ENCODE measurements at regions not wholly inside any gene's neighbourhood (a gene's known extent, or its start where the extent isn't known, plus 50 kb on each side); places are given as distances from the start of the nearest gene placed in this dataset.

DNA sequence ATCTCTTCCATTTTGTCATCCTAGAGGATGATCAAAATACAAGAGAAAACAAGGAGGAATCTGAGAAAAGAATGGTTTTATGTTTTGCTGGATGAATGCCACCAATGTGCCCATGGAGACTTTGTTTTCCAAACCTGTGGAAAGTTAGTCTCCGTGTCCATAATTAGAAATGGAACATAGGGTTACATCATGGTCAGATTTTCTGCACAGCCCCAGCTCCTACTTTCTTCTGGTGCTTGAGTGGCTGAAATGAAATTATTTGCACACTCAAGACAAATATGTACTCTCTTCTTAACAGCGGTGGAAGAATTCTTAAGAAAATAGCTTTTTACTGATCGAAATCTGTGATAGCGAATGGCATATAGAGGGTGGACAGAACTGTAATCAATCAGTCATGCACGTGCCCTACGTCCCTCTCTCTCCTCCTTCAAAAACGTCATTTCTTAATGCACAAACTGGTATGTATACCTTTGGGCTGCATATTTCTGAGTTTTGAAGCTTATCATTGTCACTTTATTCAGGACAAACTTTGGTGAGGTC lies 825.2 kb downstream of the AACS start:
- Histone ChIP-seq H3K36me3 (ENCODE audit: control insufficient read depth in 2 of 2, insufficient read depth in 2 of 2, low read length in 2 of 2) (no peaks in the 10 kb centered on the region), H3K4me1 (ENCODE audit: control insufficient read depth in 2 of 2, insufficient read depth in 2 of 2, low read length in 2 of 2) (no peaks in the 10 kb centered on the region), H3K27me3 (ENCODE audit: control insufficient read depth in 2 of 2, insufficient read depth in 2 of 2, low read length in 2 of 2) (no peaks in the 10 kb centered on the region), H3K4me3 (ENCODE audit: low read length in 2 of 2) (no peak overlapping the region), H3K27ac (ENCODE audit: low read depth in 2 of 2, low read length in 2 of 2) (no peak overlapping the region), H3K9me3 (ENCODE audit: control insufficient read depth in 2 of 2, low read length in 2 of 2) (no peaks in the 10 kb centered on the region), H3K9ac (ENCODE audit: low read depth in 1 of 2, low read length in 2 of 2) (no peak overlapping the region)

DNA sequence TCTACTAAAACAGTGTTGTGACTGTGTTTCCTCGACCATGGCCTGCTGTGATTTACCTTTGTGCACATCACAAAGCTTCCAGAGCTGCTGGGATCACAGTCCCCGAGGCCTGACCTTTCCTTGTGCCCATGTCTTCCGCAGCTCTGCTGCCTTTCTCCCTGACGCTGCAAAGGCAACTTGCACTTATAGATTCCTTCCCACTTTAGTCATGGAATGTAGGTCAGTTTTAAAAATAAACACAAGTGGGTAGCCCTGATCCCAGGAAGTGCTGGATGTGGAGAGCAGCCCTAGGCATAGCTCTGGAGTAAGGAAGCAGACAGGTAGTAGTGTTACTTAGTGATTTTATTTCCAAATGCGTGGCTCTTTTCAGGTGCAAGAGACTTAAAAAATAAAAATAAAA lies 825.7 kb downstream of the AACS start:
- Histone ChIP-seq H3K4me3 (ENCODE audit: low read length in 2 of 2) (no peak overlapping the region), H3K36me3 (ENCODE audit: control insufficient read depth in 2 of 2, insufficient read depth in 2 of 2, low read length in 2 of 2) (no peaks in the 10 kb centered on the region), H3K4me1 (ENCODE audit: control insufficient read depth in 2 of 2, insufficient read depth in 2 of 2, low read length in 2 of 2) (no peaks in the 10 kb centered on the region), H3K9ac (ENCODE audit: low read depth in 1 of 2, low read length in 2 of 2) (no peak overlapping the region), H3K9me3 (ENCODE audit: control insufficient read depth in 2 of 2, low read length in 2 of 2) (no peaks in the 10 kb centered on the region), H3K27ac (ENCODE audit: low read depth in 2 of 2, low read length in 2 of 2) (no peak overlapping the region), H3K27me3 (ENCODE audit: control insufficient read depth in 2 of 2, insufficient read depth in 2 of 2, low read length in 2 of 2) (no peaks in the 10 kb centered on the region)

DNA sequence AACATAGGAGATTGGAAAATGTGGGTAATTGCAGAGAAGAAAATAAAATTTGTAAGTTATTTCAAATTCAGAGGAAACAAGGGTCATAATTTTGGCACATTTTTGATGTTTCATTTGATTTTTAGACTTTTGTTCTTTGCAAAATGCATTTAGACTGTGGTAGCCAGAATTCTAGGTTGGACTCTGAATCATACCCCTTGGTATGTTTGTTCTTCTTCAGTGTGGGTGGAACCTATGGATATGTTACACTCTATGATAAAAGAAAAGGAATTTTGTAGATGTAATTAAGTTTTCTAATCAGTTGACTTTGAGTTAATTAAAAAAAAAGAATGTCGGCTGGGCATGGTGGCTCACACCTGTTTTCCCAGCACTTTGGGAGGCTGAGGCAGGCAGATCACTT lies 827.0 kb downstream of the AACS start:
- Histone ChIP-seq H3K9me3 (ENCODE audit: control insufficient read depth in 2 of 2, low read length in 2 of 2) (no peaks in the 10 kb centered on the region), H3K9ac (ENCODE audit: low read depth in 1 of 2, low read length in 2 of 2) (no peak overlapping the region), H3K4me3 (ENCODE audit: low read length in 2 of 2) (no peak overlapping the region), H3K27me3 (ENCODE audit: control insufficient read depth in 2 of 2, insufficient read depth in 2 of 2, low read length in 2 of 2) (no peaks in the 10 kb centered on the region), H3K27ac (ENCODE audit: low read depth in 2 of 2, low read length in 2 of 2) (no peak overlapping the region), H3K36me3 (ENCODE audit: control insufficient read depth in 2 of 2, insufficient read depth in 2 of 2, low read length in 2 of 2) (no peaks in the 10 kb centered on the region), H3K4me1 (ENCODE audit: control insufficient read depth in 2 of 2, insufficient read depth in 2 of 2, low read length in 2 of 2) (no peaks in the 10 kb centered on the region)

DNA sequence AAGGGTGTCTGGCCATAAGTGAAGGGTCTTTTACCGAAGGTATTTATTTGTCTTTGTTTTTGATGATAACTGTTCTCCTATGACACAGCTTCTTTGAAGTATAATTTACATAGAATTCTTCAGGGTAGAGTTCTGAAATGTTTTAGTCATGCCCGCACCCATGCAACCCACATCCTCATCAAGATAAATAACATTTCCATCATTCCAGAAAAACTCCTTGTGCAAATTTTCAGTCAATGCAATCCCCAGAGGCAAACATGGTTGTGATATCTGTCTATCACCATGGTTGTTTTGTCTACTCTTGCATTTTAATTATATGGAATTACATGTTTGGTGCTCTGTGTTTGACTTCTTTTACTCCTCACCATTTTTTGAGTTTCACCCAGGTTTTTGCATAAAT lies 837.8 kb downstream of the AACS start:
- Histone ChIP-seq H3K27me3 (ENCODE audit: control insufficient read depth in 2 of 2, insufficient read depth in 2 of 2, low read length in 2 of 2) (no peaks in the 10 kb centered on the region), H3K9ac (ENCODE audit: low read depth in 1 of 2, low read length in 2 of 2) (no peak overlapping the region), H3K4me3 (ENCODE audit: low read length in 2 of 2) (no peak overlapping the region), H3K4me1 (ENCODE audit: control insufficient read depth in 2 of 2, insufficient read depth in 2 of 2, low read length in 2 of 2) (no peaks in the 10 kb centered on the region), H3K36me3 (ENCODE audit: control insufficient read depth in 2 of 2, insufficient read depth in 2 of 2, low read length in 2 of 2) (no peaks in the 10 kb centered on the region), H3K27ac (ENCODE audit: low read depth in 2 of 2, low read length in 2 of 2) (no peak overlapping the region), H3K9me3 (ENCODE audit: control insufficient read depth in 2 of 2, low read length in 2 of 2) (no peaks in the 10 kb centered on the region)

DNA sequence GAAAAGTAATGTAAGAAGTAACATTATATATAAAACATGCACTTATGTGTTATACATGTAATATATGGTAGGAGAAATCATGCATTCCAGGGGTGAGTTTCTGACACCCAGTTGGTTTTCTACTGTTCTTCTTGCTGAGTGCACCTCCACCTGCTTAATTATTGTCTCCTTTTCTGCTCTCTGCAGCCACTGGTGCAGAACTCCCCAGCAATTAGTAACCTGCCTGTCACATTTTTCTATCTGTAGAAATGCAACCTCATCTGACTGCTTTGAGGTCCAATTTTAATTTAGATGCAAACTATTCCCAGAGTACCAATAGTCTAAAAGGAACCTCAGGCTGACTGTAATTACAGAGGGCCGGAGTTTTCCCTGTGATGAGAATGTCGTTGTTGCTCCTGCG lies 842.1 kb downstream of the AACS start:
- Histone ChIP-seq H3K36me3 (ENCODE audit: control insufficient read depth in 2 of 2, insufficient read depth in 2 of 2, low read length in 2 of 2) (no peaks in the 10 kb centered on the region), H3K9me3 (ENCODE audit: control insufficient read depth in 2 of 2, low read length in 2 of 2) (no peaks in the 10 kb centered on the region), H3K4me1 (ENCODE audit: control insufficient read depth in 2 of 2, insufficient read depth in 2 of 2, low read length in 2 of 2) (no peaks in the 10 kb centered on the region), H3K9ac (ENCODE audit: low read depth in 1 of 2, low read length in 2 of 2) (no peak overlapping the region), H3K4me3 (ENCODE audit: low read length in 2 of 2) (no peak overlapping the region), H3K27ac (ENCODE audit: low read depth in 2 of 2, low read length in 2 of 2) (no peak overlapping the region), H3K27me3 (ENCODE audit: control insufficient read depth in 2 of 2, insufficient read depth in 2 of 2, low read length in 2 of 2) (no peaks in the 10 kb centered on the region)

DNA sequence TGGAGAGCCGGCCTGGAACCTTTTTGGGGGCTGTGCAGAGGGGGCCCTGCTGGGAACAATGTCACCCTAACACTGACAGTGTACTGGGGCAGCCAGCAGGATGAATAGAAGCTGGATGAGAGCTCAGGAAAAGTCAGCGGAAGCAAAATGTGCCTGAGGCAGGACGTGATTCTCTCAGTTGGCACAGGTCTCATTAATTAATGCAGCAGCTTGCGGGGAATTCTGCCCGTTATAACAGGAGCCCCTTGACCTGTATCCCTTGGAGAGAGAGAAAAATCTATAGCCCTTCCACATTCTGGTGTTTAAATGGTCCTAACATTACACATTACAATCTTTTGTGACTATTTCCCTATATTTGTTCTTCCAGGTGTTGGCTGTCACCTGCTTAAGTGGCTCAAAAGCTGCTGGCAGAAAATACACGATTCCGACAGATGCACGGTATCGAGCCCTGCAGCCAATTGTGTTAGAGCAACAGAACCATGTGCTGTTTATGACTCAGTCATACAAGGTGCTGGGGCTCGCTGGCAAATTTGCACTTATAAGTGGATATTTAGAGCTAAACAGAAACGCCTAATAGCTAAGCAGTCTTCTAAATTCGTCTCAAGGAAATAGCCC lies 854.7 kb downstream of the AACS start:
- H3K4me3 ChIP-seq (ENCODE audit: low read length in 2 of 2), result no peak overlapping the region
- H3K9me3 ChIP-seq (ENCODE audit: control insufficient read depth in 2 of 2, low read length in 2 of 2), result peaks cover 0 to 6% of the 10 kb centered on the region in 2 donors
- no peaks in the 10 kb centered on the region for H3K4me1 ChIP-seq (ENCODE audit: control insufficient read depth in 2 of 2, insufficient read depth in 2 of 2, low read length in 2 of 2)
- H3K36me3 ChIP-seq (ENCODE audit: control insufficient read depth in 2 of 2, insufficient read depth in 2 of 2, low read length in 2 of 2), result no peaks in the 10 kb centered on the region
- H3K9ac ChIP-seq (ENCODE audit: low read depth in 1 of 2, low read length in 2 of 2), result no peak overlapping the region
- no peaks in the 10 kb centered on the region for H3K27me3 ChIP-seq (ENCODE audit: control insufficient read depth in 2 of 2, insufficient read depth in 2 of 2, low read length in 2 of 2)
- H3K27ac ChIP-seq (ENCODE audit: low read depth in 2 of 2, low read length in 2 of 2), result no peak overlapping the region

DNA sequence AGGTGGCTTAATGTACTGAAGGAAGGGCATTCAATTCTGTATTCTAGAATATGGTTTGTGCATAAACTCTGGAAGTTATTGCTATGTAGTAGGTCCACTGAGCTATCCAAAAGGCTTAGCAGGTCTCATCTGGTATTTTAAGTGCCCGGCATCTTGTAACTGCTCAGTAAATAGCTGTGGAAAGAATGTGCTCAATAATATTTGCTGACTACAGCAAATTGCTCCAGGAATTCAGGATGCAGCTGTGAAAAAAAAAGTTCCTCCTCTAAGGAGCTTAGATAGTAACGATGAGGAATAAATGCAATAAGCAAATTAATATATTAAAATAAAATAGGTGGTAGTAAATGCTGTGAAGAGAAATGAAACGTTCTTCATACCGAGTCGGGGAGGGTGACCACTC lies 857.1 kb downstream of the AACS start:
- no peaks in the 10 kb centered on the region for H3K36me3 ChIP-seq (ENCODE audit: control insufficient read depth in 2 of 2, insufficient read depth in 2 of 2, low read length in 2 of 2)
- no peak overlapping the region for H3K4me3 ChIP-seq (ENCODE audit: low read length in 2 of 2)
- H3K27ac ChIP-seq (ENCODE audit: low read depth in 2 of 2, low read length in 2 of 2), result no peak overlapping the region
- no peaks in the 10 kb centered on the region for H3K9me3 ChIP-seq (ENCODE audit: control insufficient read depth in 2 of 2, low read length in 2 of 2)
- no peaks in the 10 kb centered on the region for H3K4me1 ChIP-seq (ENCODE audit: control insufficient read depth in 2 of 2, insufficient read depth in 2 of 2, low read length in 2 of 2)
- H3K27me3 ChIP-seq (ENCODE audit: control insufficient read depth in 2 of 2, insufficient read depth in 2 of 2, low read length in 2 of 2), result no peaks in the 10 kb centered on the region
- H3K9ac ChIP-seq (ENCODE audit: low read depth in 1 of 2, low read length in 2 of 2), result no peak overlapping the region

DNA sequence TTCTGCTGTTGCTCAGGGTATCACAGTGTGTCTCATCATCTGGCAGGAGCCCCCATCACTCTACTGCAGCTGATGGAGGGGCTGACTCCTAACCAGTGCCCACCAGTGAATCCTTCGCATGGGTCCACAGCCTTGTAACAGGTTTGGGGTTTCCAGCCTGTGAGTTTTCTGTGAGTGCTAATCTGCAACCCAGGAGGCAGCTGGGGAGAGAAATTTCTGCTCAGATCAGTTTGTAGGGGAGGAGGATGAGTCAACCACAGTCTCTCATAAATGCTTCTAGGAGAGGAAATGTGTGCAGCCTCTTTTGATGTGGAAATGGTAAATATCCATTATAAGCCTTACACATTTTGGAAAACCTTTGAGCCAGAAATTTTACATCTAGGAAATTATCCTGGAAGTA lies 871.3 kb downstream of the AACS start:
- no peaks in the 10 kb centered on the region for H3K27me3 ChIP-seq (ENCODE audit: control insufficient read depth in 2 of 2, insufficient read depth in 2 of 2, low read length in 2 of 2)
- H3K36me3 ChIP-seq (ENCODE audit: control insufficient read depth in 2 of 2, insufficient read depth in 2 of 2, low read length in 2 of 2), result no peaks in the 10 kb centered on the region
- no peak overlapping the region for H3K27ac ChIP-seq (ENCODE audit: low read depth in 2 of 2, low read length in 2 of 2)
- H3K4me1 ChIP-seq (ENCODE audit: control insufficient read depth in 2 of 2, insufficient read depth in 2 of 2, low read length in 2 of 2), result no peaks in the 10 kb centered on the region
- H3K9me3 ChIP-seq (ENCODE audit: control insufficient read depth in 2 of 2, low read length in 2 of 2), result no peaks in the 10 kb centered on the region
- H3K9ac ChIP-seq (ENCODE audit: low read depth in 1 of 2, low read length in 2 of 2), result no peak overlapping the region
- no peak overlapping the region for H3K4me3 ChIP-seq (ENCODE audit: low read length in 2 of 2)

DNA sequence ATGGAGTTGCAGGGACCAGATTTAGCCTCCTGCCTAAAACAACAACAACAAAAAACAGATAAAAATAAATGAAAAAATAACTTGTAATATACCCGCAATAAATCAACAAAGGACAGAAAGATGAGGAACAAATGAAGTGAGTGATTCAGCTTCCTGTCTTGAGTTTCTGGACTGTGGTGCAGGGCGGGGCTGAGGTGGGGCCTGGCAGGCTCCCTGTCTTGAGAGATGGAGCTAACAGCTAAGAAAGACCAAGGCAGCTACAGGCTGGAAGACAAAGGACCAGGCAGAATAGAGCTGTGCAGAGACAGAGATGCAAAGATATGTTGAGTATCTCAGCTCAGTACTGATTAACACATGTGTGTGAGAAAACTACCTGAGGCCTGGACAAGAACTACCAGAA lies 879.2 kb downstream of the AACS start:
- H3K9me3 ChIP-seq (ENCODE audit: control insufficient read depth in 2 of 2, low read length in 2 of 2), result no peaks in the 10 kb centered on the region
- H3K27ac ChIP-seq (ENCODE audit: low read depth in 2 of 2, low read length in 2 of 2), result no peak overlapping the region
- no peak overlapping the region for H3K9ac ChIP-seq (ENCODE audit: low read depth in 1 of 2, low read length in 2 of 2)
- no peaks in the 10 kb centered on the region for H3K36me3 ChIP-seq (ENCODE audit: control insufficient read depth in 2 of 2, insufficient read depth in 2 of 2, low read length in 2 of 2)
- no peak overlapping the region for H3K4me3 ChIP-seq (ENCODE audit: low read length in 2 of 2)
- no peaks in the 10 kb centered on the region for H3K27me3 ChIP-seq (ENCODE audit: control insufficient read depth in 2 of 2, insufficient read depth in 2 of 2, low read length in 2 of 2)
- H3K4me1 ChIP-seq (ENCODE audit: control insufficient read depth in 2 of 2, insufficient read depth in 2 of 2, low read length in 2 of 2), result no peaks in the 10 kb centered on the region

DNA sequence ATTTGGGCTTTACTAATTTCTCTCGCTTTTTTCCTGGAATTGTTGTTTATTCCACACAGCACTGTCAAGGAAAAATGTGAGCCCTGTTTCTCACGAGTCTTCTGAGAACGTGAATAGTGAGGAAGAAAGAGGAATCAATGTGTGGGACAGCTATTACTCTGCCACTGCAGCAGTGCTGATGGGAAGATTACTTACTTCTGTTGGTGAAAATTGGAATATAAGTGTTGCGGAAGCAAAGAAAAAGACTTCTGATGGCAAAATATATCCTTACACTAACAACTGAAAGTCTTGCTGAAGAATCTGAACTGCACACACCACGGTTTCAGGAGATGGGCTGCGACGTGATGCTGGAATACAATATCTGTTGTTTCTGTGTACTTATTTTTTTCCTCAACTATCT lies 884.2 kb downstream of the AACS start:
- H3K27me3 ChIP-seq (ENCODE audit: control insufficient read depth in 2 of 2, insufficient read depth in 2 of 2, low read length in 2 of 2), result no peaks in the 10 kb centered on the region
- H3K4me3 ChIP-seq (ENCODE audit: low read length in 2 of 2), result no peak overlapping the region
- no peaks in the 10 kb centered on the region for H3K4me1 ChIP-seq (ENCODE audit: control insufficient read depth in 2 of 2, insufficient read depth in 2 of 2, low read length in 2 of 2)
- no peaks in the 10 kb centered on the region for H3K9me3 ChIP-seq (ENCODE audit: control insufficient read depth in 2 of 2, low read length in 2 of 2)
- H3K9ac ChIP-seq (ENCODE audit: low read depth in 1 of 2, low read length in 2 of 2), result no peak overlapping the region
- no peak overlapping the region for H3K27ac ChIP-seq (ENCODE audit: low read depth in 2 of 2, low read length in 2 of 2)
- no peaks in the 10 kb centered on the region for H3K36me3 ChIP-seq (ENCODE audit: control insufficient read depth in 2 of 2, insufficient read depth in 2 of 2, low read length in 2 of 2)

DNA sequence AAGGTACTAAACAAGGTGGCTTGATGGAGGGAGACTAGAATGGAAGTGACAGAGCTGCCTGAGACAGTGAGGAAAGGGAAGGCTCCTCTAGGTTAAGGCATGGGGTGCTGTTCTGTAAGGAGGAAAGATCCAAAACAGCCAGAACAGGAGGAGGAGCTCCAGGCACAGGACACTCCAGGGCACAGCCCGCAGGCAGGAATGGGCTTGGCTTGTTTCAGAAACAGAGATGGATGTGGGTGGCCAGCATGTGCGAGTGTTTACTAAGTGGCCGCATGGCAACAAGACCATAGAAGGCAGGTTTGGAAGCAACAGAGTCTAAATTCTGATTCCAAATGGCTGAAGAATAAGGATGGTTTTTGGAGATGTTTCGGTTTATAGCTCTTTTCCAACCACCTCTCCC lies 889.1 kb downstream of the AACS start:
- no peaks in the 10 kb centered on the region for H3K27me3 ChIP-seq (ENCODE audit: control insufficient read depth in 2 of 2, insufficient read depth in 2 of 2, low read length in 2 of 2)
- H3K4me1 ChIP-seq (ENCODE audit: control insufficient read depth in 2 of 2, insufficient read depth in 2 of 2, low read length in 2 of 2), result no peaks in the 10 kb centered on the region
- H3K36me3 ChIP-seq (ENCODE audit: control insufficient read depth in 2 of 2, insufficient read depth in 2 of 2, low read length in 2 of 2), result no peaks in the 10 kb centered on the region
- no peak overlapping the region for H3K9ac ChIP-seq (ENCODE audit: low read depth in 1 of 2, low read length in 2 of 2)
- H3K4me3 ChIP-seq (ENCODE audit: low read length in 2 of 2), result no peak overlapping the region
- H3K27ac ChIP-seq (ENCODE audit: low read depth in 2 of 2, low read length in 2 of 2), result no peak overlapping the region
- H3K9me3 ChIP-seq (ENCODE audit: control insufficient read depth in 2 of 2, low read length in 2 of 2), result no peaks in the 10 kb centered on the region
